K562 (cell line): ENCODE measurements at regions not wholly inside any gene's neighbourhood (a gene's known extent, or its start where the extent isn't known, plus 50 kb on each side); places are given as distances from the start of the nearest gene placed in this dataset.

Experiments used
- ATAC-seq: fragments of 200-7000 bp; cut with Tn5 transposase; 3 replicates; pipeline ENCODE4 v1.9.1; 2020; ENCODE audit warnings: moderate library complexity
- BruUV-seq: library from RNA; stranded (reverse); fragments of 400-500 nt; replicated peaks from 2 replicates; lab custom pipeline; 2021; lab: Mats Ljungman, UMichigan
- CTCF ChIA-PET: fragments of 300-600 bp; formaldehyde crosslinking; extraction: SDS; loops from one replicate; lab custom pipeline; 2021; ENCODE audit warnings: low intra/inter-chr PET ratio; lab: Yijun Ruan, JAX
- POLR2A ChIA-PET: fragments of 300-600, 350-650 bp; sonication (Branson Sonifier 250); formaldehyde crosslinking; extraction: SDS; loops from one replicate; lab custom pipeline; 2021; ENCODE audit warnings: antibody characterized with exemption, inconsistent platforms; lab: Yijun Ruan, JAX
- DNase-seq, 4 experiments: peaks; one replicate each; pipeline versions ENCODE4 v3.0.0 to v3.0.0-alpha.2; 2011 to 2018; ENCODE audit warnings: low spot score in 3 of 4, mixed read lengths in 3 of 4; ENCODE audit errors: extremely low read depth in 1 of 4
- FAIRE-seq: peaks from 2 replicates; lab custom pipeline; 2011; peaks lifted over from hg19 to GRCh38; lab: Jason Lieb, UNC
- H2AFZ ChIP-seq: 2 replicates; pipeline ENCODE4 v1.6.0; 2011; ENCODE audit warnings: low read depth, low read length, control low read depth, inconsistent platforms
- H3K27ac ChIP-seq: fragments of 200-600 bp; 3 replicates; pipeline ENCODE4 v1.8.0; 2011; ENCODE audit warnings: low read depth, mild to moderate bottlenecking, control low read depth, inconsistent platforms, low read length, moderate library complexity, mixed read lengths; ENCODE audit errors: extremely low read depth
- H3K27me3 ChIP-seq, 2 experiments: fragments of 300-600 bp in 1 of 2; 2 replicates in 1 of 2; 3 replicates in 1 of 2; pipeline versions ENCODE4 v1.6.0 to v1.8.0; 2011; ENCODE audit warnings: inconsistent platforms in 2 of 2, low read length in 2 of 2, mild to moderate bottlenecking in 1 of 2, mixed read lengths in 1 of 2, moderate library complexity in 1 of 2; ENCODE audit not compliant: control insufficient read depth in 2 of 2, insufficient read depth in 2 of 2
- H3K36me3 ChIP-seq: fragments of 300-600 bp; 3 replicates; pipeline ENCODE4 v1.8.0; 2011; ENCODE audit warnings: mild to moderate bottlenecking, low read length, inconsistent platforms; ENCODE audit not compliant: control insufficient read depth, insufficient read depth
- H3K4me1 ChIP-seq, 2 experiments: fragments of 200-600 bp in 1 of 2; replicated peaks in 1 of 2; 2 replicates in 1 of 2; 3 replicates in 1 of 2; pipeline versions ENCODE4 v1.5.1 to v1.8.0; 2011; ENCODE audit warnings: inconsistent platforms in 2 of 2, low read length in 2 of 2, mild to moderate bottlenecking in 1 of 2, mixed read lengths in 1 of 2, moderate library complexity in 1 of 2; ENCODE audit not compliant: control insufficient read depth in 2 of 2, insufficient read depth in 2 of 2
- H3K4me2 ChIP-seq: 2 replicates; pipeline ENCODE4 v1.6.1; 2011; ENCODE audit warnings: low read length, control low read depth, inconsistent platforms, mixed read lengths; ENCODE audit not compliant: insufficient read depth
- H3K4me3 ChIP-seq: fragments of 200-600 bp; sonication (generic), shearing (Covaris generic); 2 replicates; pipeline ENCODE4 v1.5.1; 2016; ENCODE audit warnings: control low read depth, inconsistent platforms
- H3K79me2 ChIP-seq: fragments of 200-600 bp; 3 replicates; pipeline ENCODE4 v1.8.0; 2011; ENCODE audit warnings: low read length, inconsistent platforms; ENCODE audit not compliant: control insufficient read depth, insufficient read depth
- H3K9ac ChIP-seq, 2 experiments: 2 replicates each; pipeline versions ENCODE4 v1.6.0 to v1.6.1; 2011; ENCODE audit warnings: low read depth in 2 of 2, low read length in 2 of 2, control low read depth in 1 of 2, inconsistent platforms in 1 of 2, mild to moderate bottlenecking in 1 of 2, mixed read lengths in 1 of 2; ENCODE audit not compliant: insufficient read depth in 1 of 2
- H3K9me1 ChIP-seq: one replicate; pipeline ENCODE4 v1.6.0; 2011; ENCODE audit warnings: inconsistent platforms, mild to moderate bottlenecking, low read length, moderate library complexity; ENCODE audit not compliant: control insufficient read depth, insufficient read depth
- H3K9me3 ChIP-seq: replicated peaks from 2 replicates; pipeline ENCODE4 v1.5.1; 2011; ENCODE audit warnings: low read depth, low read length, inconsistent platforms; ENCODE audit not compliant: control insufficient read depth, insufficient read depth
- H4K20me1 ChIP-seq: replicated peaks from 2 replicates; pipeline ENCODE4 v1.6.1; 2011; ENCODE audit warnings: low read length, inconsistent platforms, mixed read lengths; ENCODE audit not compliant: control insufficient read depth, insufficient read depth
- BRF1 ChIP-seq: IDR thresholded peaks from 3 replicates; pipeline ENCODE4 v1.6.1; 2011; ENCODE audit warnings: borderline replicate concordance, mild to moderate bottlenecking; ENCODE audit not compliant: insufficient read length; ENCODE audit errors: extremely low read depth
- CREBBP ChIP-seq: IDR thresholded peaks from one replicate; pipeline ENCODE4 v1.6.1; 2012; ENCODE audit warnings: low read depth, mild to moderate bottlenecking, control low read depth, inconsistent platforms, low read length
- E2F3 ChIP-seq: fragments of 250-450 bp; sonication (Bioruptor Pico); IDR thresholded peaks from 2 replicates; pipeline ENCODE4 v1.4.0; 2020; ENCODE audit warnings: mild to moderate bottlenecking
- FIP1L1 ChIP-seq: fragments of 200-400 bp; formaldehyde crosslinking; IDR thresholded peaks from 2 replicates; pipeline ENCODE4 v1.6.1; 2018; ENCODE audit warnings: mild to moderate bottlenecking, low read depth, low read length; ENCODE audit not compliant: poor library complexity, severe bottlenecking
- GABPA ChIP-seq: fragments of 200-800 bp; sonication (Bioruptor generic); conservative IDR thresholded peaks from 2 replicates; pipeline ENCODE4 v1.6.1; 2016; ENCODE audit warnings: low read depth, missing genetic modification characterization, missing compliant biosample characterization
- HDAC3 ChIP-seq: fragments of 450-650 bp; IDR thresholded peaks from 2 replicates; pipeline ENCODE4 v1.6.1; 2018; ENCODE audit warnings: borderline replicate concordance, mild to moderate bottlenecking, moderate library complexity; ENCODE audit not compliant: partially characterized antibody
- JUNB ChIP-seq: fragments of 450-650 bp; formaldehyde crosslinking; conservative IDR thresholded peaks from 2 replicates; pipeline ENCODE4 v1.4.0; 2020; ENCODE audit warnings: mild to moderate bottlenecking
- LEF1 ChIP-seq: fragments of 450-650 bp; IDR thresholded peaks from 2 replicates; pipeline ENCODE4 v1.6.1; 2016; ENCODE audit warnings: mild to moderate bottlenecking
- MTA3 ChIP-seq: fragments of 450-650 bp; formaldehyde crosslinking; IDR thresholded peaks from 2 replicates; pipeline ENCODE4 v1.6.1; 2017; ENCODE audit warnings: mild to moderate bottlenecking, borderline replicate concordance
- NBN ChIP-seq: fragments of 450-650 bp; IDR thresholded peaks from 2 replicates; pipeline ENCODE4 v1.6.1; 2016; ENCODE audit warnings: low read depth, mild to moderate bottlenecking
- NFE2L1 ChIP-seq: fragments of 450-650 bp; IDR thresholded peaks from 2 replicates; pipeline ENCODE4 v1.6.1; 2016; ENCODE audit warnings: missing genetic modification characterization, low read depth, mild to moderate bottlenecking, missing compliant biosample characterization, moderate library complexity, borderline replicate concordance
- SMARCB1 ChIP-seq: IDR thresholded peaks from 2 replicates; pipeline ENCODE4 v1.6.1; 2011; ENCODE audit warnings: improper control_type of control experiment, low read depth; ENCODE audit not compliant: insufficient read length
- SREBF1 ChIP-seq: fragments of 150-350 bp; IDR thresholded peaks from 2 replicates; pipeline ENCODE4 v1.6.1; 2014; ENCODE audit warnings: antibody characterized with exemption, low read depth, low read length, borderline replicate concordance
- SRSF1 ChIP-seq: fragments of 200-400 bp; formaldehyde crosslinking; IDR thresholded peaks from 2 replicates; pipeline ENCODE4 v1.6.1; 2017; ENCODE audit warnings: mild to moderate bottlenecking, low read depth, low read length, moderate library complexity
- TCF3 ChIP-seq: sonication (generic); formaldehyde crosslinking; IDR thresholded peaks from 2 replicates; pipeline ENCODE4 v1.4.0; 2020; ENCODE audit warnings: mild to moderate bottlenecking, missing genetic modification reagents
- ZBTB12 ChIP-seq: fragments of 250-450 bp; sonication (Bioruptor Pico); IDR thresholded peaks from 2 replicates; pipeline ENCODE4 v1.4.0; 2020
- ZNF3 ChIP-seq: fragments of 250-450 bp; sonication (Bioruptor Pico); IDR thresholded peaks from 2 replicates; pipeline ENCODE4 v1.5.0; 2021; ENCODE audit warnings: mild to moderate bottlenecking, moderate library complexity
- ZNF583 ChIP-seq: fragments of 250-450 bp; sonication (Bioruptor Pico); IDR thresholded peaks from 2 replicates; pipeline ENCODE4 v1.4.0; 2020
- WGBS: fragments of 100-300 bp; shearing (Covaris generic); methylation state at CpG from one replicate; pipeline ENCODE4 v1.1.6; 2016; ENCODE audit warnings: low coverage, mixed read lengths; ENCODE audit not compliant: insufficient coverage; ENCODE audit errors: missing lambda C conversion rate; 5-methylcytosine and 5-hydroxymethylcytosine counted together
- in situ Hi-C: fragments of 300-500 bp; cut with MboI; formaldehyde crosslinking; loops from 4 replicates; pipeline ENCODE4 v1.15.0; 2018; ENCODE audit warnings: inconsistent platforms, mixed read lengths
- intact Hi-C: fragments of 100-400 bp; cut with micrococcal nuclease; formaldehyde crosslinking; loops from 2 replicates; pipeline ENCODE4 v1.14.2; 2022

GRCh38 chr20:11248687-11249638 is 575.2 kb upstream of the JAG1 start:
- H3K27ac ChIP-seq, result no peak overlapping the region
- H3K9ac ChIP-seq, result no peak overlapping the region
- intact Hi-C loops, result no loop called here
- H3K4me1 ChIP-seq, result no peaks in the 10 kb centered on the region
- ATAC-seq, result no peak
- H3K9me3 ChIP-seq, result no peaks in the 10 kb centered on the region
- no peak for FAIRE-seq
- no peak for TF ChIP-seq ZBTB12 (CRISPR knock-in tag)
- TF ChIP-seq SRSF1, result no peak
- TF ChIP-seq HDAC3, result no peak
- TF ChIP-seq FIP1L1, result no peak
- no peak for TF ChIP-seq SMARCB1
- TF ChIP-seq GABPA, result no peak
- no peak for TF ChIP-seq MTA3
- no peak for TF ChIP-seq ZNF3 (CRISPR knock-in tag)
- no peak for TF ChIP-seq TCF3
- no peak for TF ChIP-seq NBN
- no peak for TF ChIP-seq ZNF583 (CRISPR knock-in tag)
- TF ChIP-seq CREBBP, result no peak
- no peak for TF ChIP-seq JUNB (CRISPR knock-in tag)
- no peak for TF ChIP-seq E2F3
- no peak for TF ChIP-seq SREBF1
- no peak for TF ChIP-seq BRF1
- no peak for TF ChIP-seq NFE2L1 (tag)
- no peak for TF ChIP-seq LEF1
- POLR2A ChIA-PET, result no interaction called here
- H2AFZ ChIP-seq, result no peak overlapping the region
- CTCF ChIA-PET, result no interaction called here
- no peaks in the 10 kb centered on the region for H3K79me2 ChIP-seq
- no peaks in the 10 kb centered on the region for H4K20me1 ChIP-seq
- H3K4me2 ChIP-seq, result no peak overlapping the region
- 5% methylated on average over 9 of the region's 9 CpGs for WGBS
- no peaks in the 10 kb centered on the region for H3K36me3 ChIP-seq
- DNase-seq, result no peak
- H3K4me3 ChIP-seq, result no peak overlapping the region
- BruUV-seq, result no TSS peak
- in situ Hi-C loops, result no loop called here
- H3K9me1 ChIP-seq, result no peaks in the 10 kb centered on the region
- no peaks in the 10 kb centered on the region for H3K27me3 ChIP-seq
